ENCODE measurements at regions not wholly inside any gene's neighbourhood (a gene's known extent, or its start where the extent isn't known, plus 50 kb on each side); places are given as distances from the start of the nearest gene placed in this dataset.

- DNase-seq (ENCODE audit: low spot score) (no peak), ATAC-seq (no peak)
- Histone ChIP-seq H2AFZ (no peak overlapping the region; the same call in 1 of the 2 replicates), H3K79me2 (replicated peaks; ENCODE audit: insufficient read depth) (no peaks in the 10 kb centered on the region), H3K9me2 (ENCODE audit: insufficient read depth) (0 out of 2 replicates have a peak, but pooled peaks cover 6% of the 10 kb centered on the region), H3K27ac (ENCODE audit: low read depth) (no peak overlapping the region), H3F3A (replicated peaks; ENCODE audit: low read depth) (no peaks in the 10 kb centered on the region), H4K20me1 (replicated peaks; ENCODE audit: insufficient read depth) (no peaks in the 10 kb centered on the region), H3K27me3 (ENCODE audit: insufficient read depth) (no peaks in the 10 kb centered on the region), H3K4me3 (no peak overlapping the region), H3K4me1 (ENCODE audit: insufficient read depth) (no peaks in the 10 kb centered on the region), H3K36me3 (ENCODE audit: insufficient read depth) (no peaks in the 10 kb centered on the region), H3K4me2 (no peak overlapping the region)
- no peak overlapping the region for H3K4me3 Mint-ChIP-seq
- H3K36me3 Mint-ChIP-seq (ENCODE audit: low read depth) = no peaks in the 10 kb centered on the region
- no peak overlapping the region for H3K27ac Mint-ChIP-seq
- no peaks in the 10 kb centered on the region for H3K9me3 Mint-ChIP-seq
- H3K4me1 Mint-ChIP-seq = no peaks in the 10 kb centered on the region
- TF ChIP-seq CREB1 (CRISPR knock-in tag; IDR thresholded peaks at IDR 0.05; ENCODE audit: low read depth) (no peak), EZH2phosphoT487 (IDR thresholded peaks at IDR 0.05; ENCODE audit: unreplicated experiment) (no peak), JUNB (IDR thresholded peaks at IDR 0.05; ENCODE audit: unreplicated experiment) (no peak), REST (IDR thresholded peaks at IDR 0.05; ENCODE audit: unreplicated experiment) (no peak), ETS1 (IDR thresholded peaks at IDR 0.05) (no peak), NANOG (IDR thresholded peaks at IDR 0.05; ENCODE audit: borderline replicate concordance) (no peak)
- H3K27me3 Mint-ChIP-seq (ENCODE audit: insufficient read depth, low read depth, poor library complexity) = no peaks in the 10 kb centered on the region
These were observed 472.8 kb upstream of the STEAP1 start for GRCh38 chr7:89681448-89681847.

- H3K4me1 Mint-ChIP-seq = no peaks in the 10 kb centered on the region
- H3K9me3 Mint-ChIP-seq = no peaks in the 10 kb centered on the region
- no peak for ATAC-seq
- no peak overlapping the region for H3K27ac Mint-ChIP-seq
- Histone ChIP-seq H3K27me3 (ENCODE audit: insufficient read depth) (no peaks in the 10 kb centered on the region), H3K4me1 (ENCODE audit: insufficient read depth) (no peaks in the 10 kb centered on the region), H3K4me2 (no peak overlapping the region), H3K36me3 (ENCODE audit: insufficient read depth) (no peaks in the 10 kb centered on the region), H3K9me2 (ENCODE audit: insufficient read depth) (no peaks in the 10 kb centered on the region), H3K27ac (ENCODE audit: low read depth) (no peak overlapping the region), H4K20me1 (replicated peaks; ENCODE audit: insufficient read depth) (no peaks in the 10 kb centered on the region), H3K4me3 (no peak overlapping the region), H3F3A (replicated peaks; ENCODE audit: low read depth) (no peaks in the 10 kb centered on the region), H3K79me2 (replicated peaks; ENCODE audit: insufficient read depth) (no peaks in the 10 kb centered on the region), H2AFZ (peak overlapping the region; percentile 30; the same call in 1 of the 2 replicates)
- no peaks in the 10 kb centered on the region for H3K36me3 Mint-ChIP-seq (ENCODE audit: low read depth)
- DNase-seq (ENCODE audit: low spot score) = no peak
- TF ChIP-seq EZH2 (IDR thresholded peaks at IDR 0.05; ENCODE audit: low read depth, unreplicated experiment) (no peak), POLR2AphosphoS5 (IDR thresholded peaks at IDR 0.05; ENCODE audit: low read depth) (no peak), STAT1 (IDR thresholded peaks at IDR 0.05; ENCODE audit: unreplicated experiment) (no peak)
- no peaks in the 10 kb centered on the region for H3K27me3 Mint-ChIP-seq (ENCODE audit: insufficient read depth, low read depth, poor library complexity)
- H3K4me3 Mint-ChIP-seq = no peak overlapping the region
These were observed 469.0 kb upstream of the STEAP1 start for GRCh38 chr7:89685287-89685686.
